ENCODE measurements at regions not wholly inside any gene's neighbourhood (a gene's known extent, or its start where the extent isn't known, plus 50 kb on each side); places are given as distances from the start of the nearest gene placed in this dataset.

- TF ChIP-seq ARID5B (CRISPR knock-in tag; IDR thresholded peaks at IDR 0.05) (peak; percentile 32; the same call in 1 of the 2 replicates), SRSF9 (IDR thresholded peaks at IDR 0.05; ENCODE audit: borderline replicate concordance, insufficient read depth, low read depth, low read length, poor library complexity, severe bottlenecking) (no peak), ZBTB49 (CRISPR knock-in tag; IDR thresholded peaks at IDR 0.05; ENCODE audit: borderline replicate concordance) (no peak), ZMYM4 (CRISPR knock-in tag; IDR thresholded peaks at IDR 0.05) (0 out of 2 replicates have a peak, but pooled peaks have one; percentile 25), ZNF256 (CRISPR knock-in tag; conservative IDR thresholded peaks at IDR 0.05) (no peak), PRPF4 (IDR thresholded peaks at IDR 0.05; ENCODE audit: low read depth, low read length, poor library complexity, severe bottlenecking) (no peak), HNF4G (IDR thresholded peaks at IDR 0.05; ENCODE audit: borderline replicate concordance, low read depth, low read length) (peak; percentile 5; the same call in 1 of the 2 replicates), HNF4G (CRISPR knock-in tag; IDR thresholded peaks at IDR 0.05; ENCODE audit: borderline replicate concordance, low read depth) (peak; percentile 49; the same call in 1 of the 2 replicates), MAF1 (CRISPR knock-in tag; IDR thresholded peaks at IDR 0.05; ENCODE audit: borderline replicate concordance) (no peak), MLLT10 (CRISPR knock-in tag; IDR thresholded peaks at IDR 0.05) (no peak), ZUFSP (CRISPR knock-in tag; IDR thresholded peaks at IDR 0.05; ENCODE audit: borderline replicate concordance) (no peak), FOXK1 (CRISPR knock-in tag; IDR thresholded peaks at IDR 0.05; ENCODE audit: borderline replicate concordance, low read depth) (no peak), GTF3A (CRISPR knock-in tag; conservative IDR thresholded peaks at IDR 0.05) (no peak), SATB2 (CRISPR knock-in tag; IDR thresholded peaks at IDR 0.05) (no peak), ZNF616 (CRISPR knock-in tag; IDR thresholded peaks at IDR 0.05; ENCODE audit: low read depth) (no peak), POLR2AphosphoS2 (IDR thresholded peaks at IDR 0.05; ENCODE audit: low read depth, low read length) (no peak), ZBTB38 (CRISPR knock-in tag; IDR thresholded peaks at IDR 0.05) (peak; percentile 51; the same call in 1 of the 2 replicates), RARG (CRISPR knock-in tag; IDR thresholded peaks at IDR 0.05; ENCODE audit: low read depth) (no peak), NFE2L1 (CRISPR knock-in tag; IDR thresholded peaks at IDR 0.05; ENCODE audit: borderline replicate concordance) (no peak), AKAP8 (CRISPR knock-in tag; IDR thresholded peaks at IDR 0.05) (no peak), ZNF10 (CRISPR knock-in tag; IDR thresholded peaks at IDR 0.05; ENCODE audit: borderline replicate concordance, low read depth) (no peak), CBX1 (IDR thresholded peaks at IDR 0.05; ENCODE audit: low read depth) (no peak)
Observed at GRCh38 chr1:229105822-229106525, 164.9 kb upstream of the RAB4A start (continued).

Measured in HepG2 (cell line).